ENCODE measurements at regions not wholly inside any gene's neighbourhood (a gene's known extent, or its start where the extent isn't known, plus 50 kb on each side); places are given as distances from the start of the nearest gene placed in this dataset.

DNA sequence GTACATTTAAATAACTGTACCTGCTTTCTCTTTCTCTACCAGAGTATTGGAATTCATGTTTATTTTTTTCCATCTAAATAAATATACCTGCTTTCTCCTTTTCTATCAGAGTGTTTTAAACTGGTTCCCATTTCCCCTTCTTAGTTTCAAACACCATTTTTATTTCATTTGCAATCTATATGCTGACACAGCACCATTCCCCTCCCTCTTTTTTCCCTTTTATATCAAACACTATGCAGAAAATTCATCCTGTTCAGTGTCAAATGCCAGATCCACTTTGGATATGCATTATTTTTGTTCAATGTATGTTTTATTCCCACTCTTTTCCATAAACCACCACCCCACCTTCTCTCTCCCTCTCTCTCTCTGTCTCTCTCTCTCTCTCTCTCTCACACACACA lies 85.8 kb upstream of the ST6GALNAC5 start:
- Histone ChIP-seq H3T11ph (ENCODE audit: low read length) (no peak overlapping the region), H2BK120ac (ENCODE audit: low read depth, low read length, poor library complexity, severe bottlenecking) (no peak overlapping the region)

More for the DNA sequence above, 85.8 kb upstream of the ST6GALNAC5 start:
- DNase-seq: no peak
- no peak overlapping the region for H3K18ac ChIP-seq (ENCODE audit: insufficient read length, low read depth, low read length)
- no peak overlapping the region for H3K4me2 ChIP-seq (ENCODE audit: insufficient read depth, insufficient read length, low read length)
- no peak overlapping the region for H3K56ac ChIP-seq (ENCODE audit: insufficient read length, low read depth, low read length)
- TF ChIP-seq, protein P1, sequence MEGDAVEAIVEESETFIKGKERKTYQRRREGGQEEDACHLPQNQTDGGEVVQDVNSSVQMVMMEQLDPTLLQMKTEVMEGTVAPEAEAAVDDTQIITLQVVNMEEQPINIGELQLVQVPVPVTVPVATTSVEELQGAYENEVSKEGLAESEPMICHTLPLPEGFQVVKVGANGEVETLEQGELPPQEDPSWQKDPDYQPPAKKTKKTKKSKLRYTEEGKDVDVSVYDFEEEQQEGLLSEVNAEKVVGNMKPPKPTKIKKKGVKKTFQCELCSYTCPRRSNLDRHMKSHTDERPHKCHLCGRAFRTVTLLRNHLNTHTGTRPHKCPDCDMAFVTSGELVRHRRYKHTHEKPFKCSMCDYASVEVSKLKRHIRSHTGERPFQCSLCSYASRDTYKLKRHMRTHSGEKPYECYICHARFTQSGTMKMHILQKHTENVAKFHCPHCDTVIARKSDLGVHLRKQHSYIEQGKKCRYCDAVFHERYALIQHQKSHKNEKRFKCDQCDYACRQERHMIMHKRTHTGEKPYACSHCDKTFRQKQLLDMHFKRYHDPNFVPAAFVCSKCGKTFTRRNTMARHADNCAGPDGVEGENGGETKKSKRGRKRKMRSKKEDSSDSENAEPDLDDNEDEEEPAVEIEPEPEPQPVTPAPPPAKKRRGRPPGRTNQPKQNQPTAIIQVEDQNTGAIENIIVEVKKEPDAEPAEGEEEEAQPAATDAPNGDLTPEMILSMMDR (conservative IDR thresholded peaks at IDR 0.05): no peak
- H3K36me3 Mint-ChIP-seq (ENCODE audit: insufficient read depth in 1 of 3, low read depth in 3 of 3): peaks cover 0 to 4% (median 0%) of the 10 kb centered on the region in 3 experiments; a peak in 1 of 7 replicates
- H2BK15ac ChIP-seq (ENCODE audit: low read depth, low read length): no peak overlapping the region
- no peak overlapping the region for H2BK12ac ChIP-seq (ENCODE audit: insufficient read length, low read depth, low read length)
- no peaks in the 10 kb centered on the region for H3K4me1 ChIP-seq (ENCODE audit: insufficient read depth, low read length)
- H3K4me3 Mint-ChIP-seq: no peak overlapping the region
- peaks cover 2% of the 10 kb centered on the region in 2 experiments; a peak in 3 of 5 replicates for H3K9me3 Mint-ChIP-seq
- no peak overlapping the region; a peak in 1 of 7 replicates for H3K27ac Mint-ChIP-seq
- no peaks in the 10 kb centered on the region for H3K27me3 Mint-ChIP-seq (ENCODE audit: low read depth)
- H4K91ac ChIP-seq (ENCODE audit: insufficient read length, low read depth, low read length): no peak overlapping the region
- no peak overlapping the region for H2BK5ac ChIP-seq (ENCODE audit: insufficient read length, low read length)
- H3K23ac ChIP-seq (ENCODE audit: insufficient read length, low read depth, low read length): no peak overlapping the region
- H3K79me1 ChIP-seq (ENCODE audit: insufficient read depth, low read depth, low read length, poor library complexity, severe bottlenecking): no peaks in the 10 kb centered on the region
- H3K4me1 Mint-ChIP-seq: peaks cover 12 to 16% of the 10 kb centered on the region in 2 experiments
- no peaks in the 10 kb centered on the region for H3K79me2 ChIP-seq (ENCODE audit: insufficient read depth, low read length)
- H3K9me3 ChIP-seq (ENCODE audit: control insufficient read depth, low read depth, low read length): no peaks in the 10 kb centered on the region
- no peak overlapping the region for H3K14ac ChIP-seq (ENCODE audit: insufficient read depth, low read length)
- no peak overlapping the region for H3K4ac ChIP-seq (ENCODE audit: low read depth, low read length)
- no peak overlapping the region for H3K9ac ChIP-seq (ENCODE audit: extremely low read depth, insufficient read length, low read length)
- no peaks in the 10 kb centered on the region for H3K27me3 ChIP-seq (ENCODE audit: insufficient read depth, low read length)
- H2AK5ac ChIP-seq (ENCODE audit: insufficient read length, low read length): no peak overlapping the region
- no peak overlapping the region for H4K8ac ChIP-seq (replicated peaks; ENCODE audit: insufficient read length, low read depth, low read length)
- H4K5ac ChIP-seq (ENCODE audit: insufficient read length, low read depth, low read length): no peak overlapping the region
- no peak overlapping the region for H2BK20ac ChIP-seq (ENCODE audit: low read depth, low read length, poor library complexity, severe bottlenecking)
- no peaks in the 10 kb centered on the region for H4K20me1 ChIP-seq (ENCODE audit: control insufficient read depth, insufficient read depth, insufficient read length)
- no peak overlapping the region for H2AFZ ChIP-seq (ENCODE audit: low read length)
- H3K23me2 ChIP-seq (ENCODE audit: insufficient read length, low read depth, low read length, poor library complexity, severe bottlenecking): no peaks in the 10 kb centered on the region
- no peak overlapping the region for H3K27ac ChIP-seq (ENCODE audit: insufficient read length, low read depth, low read length)
